Frontal cortex (tissue), 3 donors: ENCODE measurements at regions not wholly inside any gene's neighbourhood (a gene's known extent, or its start where the extent isn't known, plus 50 kb on each side); places are given as distances from the start of the nearest gene placed in this dataset.
"Not testable (repeated sequence)": the region's sequence is repeated elsewhere in the genome, so short reads cannot be mapped to it uniquely, and the experiment has no call there.

Experiments
- DNase-seq, 2 donors: peaks; one replicate each; pipeline ENCODE4 v3.0.0; 2012; ENCODE audit warnings: low spot score in 2 of 2
- FAIRE-seq: peaks from 2 replicates; lab custom pipeline; 2012; peaks lifted over from hg19 to GRCh38; lab: Jason Lieb, UNC
- donor health status: control.
- donor health status: control.
- donor health status: control.

DNA sequence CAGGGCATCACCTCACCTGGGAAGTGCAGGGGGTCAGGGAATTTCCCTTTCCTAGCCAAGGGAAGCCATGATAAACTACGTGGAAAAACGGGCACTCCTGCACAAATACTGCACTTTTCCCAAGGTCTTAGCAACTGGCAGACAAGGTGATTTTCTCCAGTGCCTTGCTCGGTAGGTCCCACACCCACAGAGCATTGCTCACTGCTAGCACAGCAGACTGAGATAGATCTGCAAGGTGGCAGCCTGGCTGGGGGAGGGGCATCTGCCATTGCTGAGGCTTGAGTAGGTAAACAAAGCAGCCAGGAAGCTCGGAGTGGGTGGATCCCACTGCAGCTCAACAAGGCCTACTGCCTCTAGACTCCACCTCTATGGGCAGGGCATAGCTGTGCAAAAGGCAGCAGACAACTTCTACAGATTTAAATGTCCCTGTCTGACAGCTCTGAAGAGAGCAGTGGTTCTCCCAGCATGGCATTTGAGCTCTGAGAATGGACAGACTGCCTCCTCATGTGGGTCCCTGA lies 111.5 kb upstream of the FIBIN start:
- DNase-seq, FAIRE-seq: not testable (repeated sequence)

DNA sequence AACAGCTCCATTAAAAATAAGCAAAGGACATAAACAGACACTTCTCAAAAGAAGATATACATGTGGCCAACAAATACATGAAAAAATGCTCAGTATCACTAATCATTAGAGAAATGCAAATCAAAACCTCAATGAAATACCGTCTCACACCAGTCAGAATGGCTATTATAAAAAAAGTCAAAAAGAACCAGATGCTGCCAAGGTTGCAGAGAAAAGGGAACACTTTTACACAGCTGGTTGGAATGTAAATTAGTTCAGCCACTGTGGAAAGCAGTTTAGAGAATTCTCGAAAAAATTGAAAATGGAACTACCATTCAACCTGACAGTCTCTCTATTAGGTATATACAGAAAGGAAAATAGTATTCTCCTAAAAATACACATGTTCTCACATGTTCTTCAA lies 102.4 kb upstream of the FIBIN start:
- FAIRE-seq (no peak), DNase-seq (no peak)

DNA sequence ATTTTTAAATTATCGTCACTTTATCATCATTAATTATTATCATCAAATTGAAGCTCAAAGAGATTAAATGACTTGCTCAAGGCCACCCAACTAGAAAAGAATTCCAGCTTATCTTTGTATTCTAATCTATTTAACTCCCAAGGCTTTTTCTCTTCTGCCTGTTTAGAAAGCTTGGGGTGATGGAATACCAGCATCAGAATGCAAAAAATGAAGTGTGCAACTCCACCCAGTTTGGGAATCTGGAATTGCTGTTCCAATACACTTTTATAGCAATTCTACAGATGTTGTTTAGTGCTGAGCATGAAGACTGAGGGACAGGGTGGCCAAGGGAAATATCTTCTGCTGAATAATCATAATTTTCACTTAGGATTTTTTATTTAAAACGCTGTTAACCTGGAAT lies 97.2 kb upstream of the FIBIN start:
- FAIRE-seq (no peak), DNase-seq (no peak)

DNA sequence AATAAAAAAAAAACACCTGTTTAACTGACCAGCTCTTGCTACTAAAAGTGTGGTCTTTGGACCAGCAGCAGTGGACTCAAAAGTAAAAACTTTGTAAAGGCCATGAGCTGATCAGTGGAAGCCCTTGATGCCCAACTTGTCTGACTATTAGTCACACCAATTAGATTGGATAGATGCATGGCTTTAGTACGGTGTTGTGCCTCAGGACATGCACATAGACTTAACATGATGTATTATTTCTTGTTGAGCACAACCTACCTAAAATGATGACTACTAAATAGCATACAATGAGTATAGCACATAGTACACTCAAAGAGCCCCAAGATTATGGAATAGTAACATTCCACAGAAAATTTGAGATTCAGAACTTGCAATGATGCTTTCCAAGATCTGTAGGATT lies 95.1 kb upstream of the FIBIN start:
- FAIRE-seq = no peak
- DNase-seq = no peak

DNA sequence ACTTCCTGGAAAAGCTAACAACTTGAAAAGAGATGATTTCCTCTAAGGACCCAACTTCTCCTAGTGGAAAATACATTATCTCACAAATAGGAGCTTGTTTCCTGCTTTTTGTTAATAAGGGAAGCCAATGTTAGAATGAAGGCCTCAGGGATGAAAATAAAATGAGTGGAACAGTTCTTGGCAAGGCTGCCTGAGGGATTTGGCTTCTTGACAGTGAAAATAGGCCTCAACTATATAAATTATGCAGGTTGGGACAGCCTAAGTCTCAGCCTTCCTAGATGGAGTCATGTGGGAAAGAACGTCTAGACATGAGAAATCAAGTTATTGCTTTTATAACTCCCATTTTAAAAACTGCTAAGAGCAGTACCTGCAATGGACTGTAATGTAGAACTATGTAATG lies 92.8 kb upstream of the FIBIN start:
- no peak for FAIRE-seq

DNA sequence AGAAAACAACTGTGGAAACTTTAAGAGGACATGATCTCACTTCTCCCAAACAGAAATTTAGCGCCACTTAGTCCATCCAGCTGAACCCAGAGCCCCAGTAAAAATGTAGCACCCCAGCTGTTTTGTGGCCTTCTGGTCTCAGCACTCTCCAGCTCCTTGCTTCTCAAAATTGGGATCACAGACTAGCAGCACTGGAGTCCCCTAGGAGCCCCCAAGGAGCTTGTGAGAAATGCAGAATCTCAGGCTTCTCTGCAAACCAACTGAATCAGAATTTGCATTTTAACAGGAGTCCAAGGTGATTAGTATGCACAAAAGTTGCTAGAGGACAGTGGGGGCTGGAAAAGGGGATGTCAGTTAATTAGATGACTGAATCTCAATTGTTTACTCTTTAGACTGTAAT lies 89.8 kb upstream of the FIBIN start:
- no peak for DNase-seq
- no peak for FAIRE-seq

More for the DNA sequence above, 92.8 kb upstream of the FIBIN start:
- DNase-seq = no peak

DNA sequence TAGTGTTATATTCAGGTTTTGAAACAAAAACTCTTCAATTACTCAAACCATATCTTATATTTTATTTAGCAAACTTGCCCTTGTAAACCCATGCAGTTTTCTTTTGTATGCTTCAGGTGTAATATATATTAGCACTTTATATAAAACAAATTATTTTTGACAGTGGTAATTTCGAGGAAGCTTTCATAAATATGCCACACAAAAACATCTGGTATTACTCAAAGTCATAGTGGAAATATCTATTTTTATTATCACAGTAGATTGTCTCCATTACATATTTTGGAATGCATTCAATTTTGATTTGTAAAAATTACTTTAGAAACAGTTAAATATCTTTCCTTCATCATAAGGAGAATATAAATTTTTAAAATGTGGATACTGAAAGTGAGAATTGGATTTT lies 89.1 kb upstream of the FIBIN start:
- no peak for DNase-seq
- no peak for FAIRE-seq

DNA sequence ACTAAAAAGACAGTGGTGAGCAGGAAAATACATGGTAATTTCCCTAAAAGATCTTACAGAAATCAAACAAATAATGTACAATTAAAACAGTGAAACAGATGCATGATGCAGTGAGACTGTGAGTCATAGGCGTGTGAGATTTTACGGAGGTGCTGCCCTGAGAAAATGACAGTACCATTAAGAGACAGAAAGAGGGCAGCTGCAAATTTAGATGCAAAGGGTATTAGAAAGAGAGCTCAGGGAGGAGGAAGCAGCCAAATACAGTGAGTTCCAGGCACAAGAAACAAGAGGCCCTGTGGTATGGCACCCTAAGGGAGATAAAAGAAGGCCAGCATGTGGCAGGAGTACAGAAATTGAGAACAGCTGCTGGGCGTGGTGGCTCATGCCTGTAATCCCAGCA lies 88.5 kb upstream of the FIBIN start:
- DNase-seq = peak in 1 of 2 donors; percentile 7
- FAIRE-seq = no peak

DNA sequence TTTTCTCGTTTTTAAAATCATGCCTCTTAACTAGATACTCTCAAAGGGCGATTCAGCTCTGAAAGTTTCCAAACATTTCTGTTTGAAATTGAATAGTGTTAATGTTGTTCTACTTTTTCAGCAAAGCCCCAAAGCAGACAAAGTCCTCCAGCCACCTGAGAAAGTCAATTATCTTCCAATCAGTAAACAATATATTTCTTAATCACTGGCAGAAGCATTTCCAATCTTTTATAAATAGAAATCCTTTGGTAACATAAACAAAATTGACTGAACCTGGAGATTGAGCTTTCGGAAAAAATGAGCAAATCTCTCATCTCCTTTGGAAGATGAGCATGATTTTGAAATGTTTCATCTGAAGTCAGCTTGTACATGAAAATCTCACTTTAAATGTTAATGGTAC lies 84.4 kb upstream of the FIBIN start:
- DNase-seq (no peak), FAIRE-seq (no peak)

DNA sequence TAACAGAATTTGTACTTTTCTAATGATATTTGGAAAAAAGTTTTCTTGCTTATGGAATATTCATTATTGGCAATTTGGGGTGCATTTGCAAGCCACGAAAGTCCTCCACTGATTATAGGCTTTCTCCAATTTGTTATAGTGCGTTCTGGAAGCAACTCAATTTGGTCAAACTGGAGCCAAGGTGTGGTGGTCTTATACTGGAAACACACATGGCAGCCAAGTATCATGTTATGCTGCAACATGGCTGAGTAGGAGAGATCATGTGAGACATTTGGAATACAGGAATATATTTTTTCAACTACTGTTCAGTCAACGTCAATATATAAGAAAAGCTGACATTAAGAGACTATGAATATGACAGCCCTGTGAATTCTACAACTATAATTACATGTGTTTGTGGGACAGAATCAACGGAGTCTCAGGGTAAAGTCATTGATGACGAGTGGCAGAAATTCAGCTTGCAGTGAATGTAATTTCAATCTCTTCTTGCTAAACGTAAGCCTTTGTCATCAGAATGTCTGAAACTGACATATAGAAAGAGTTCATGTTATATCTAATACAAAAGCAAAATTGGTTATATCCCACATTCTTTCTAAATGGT lies 83.8 kb upstream of the FIBIN start:
- DNase-seq = no peak
- FAIRE-seq = no peak

DNA sequence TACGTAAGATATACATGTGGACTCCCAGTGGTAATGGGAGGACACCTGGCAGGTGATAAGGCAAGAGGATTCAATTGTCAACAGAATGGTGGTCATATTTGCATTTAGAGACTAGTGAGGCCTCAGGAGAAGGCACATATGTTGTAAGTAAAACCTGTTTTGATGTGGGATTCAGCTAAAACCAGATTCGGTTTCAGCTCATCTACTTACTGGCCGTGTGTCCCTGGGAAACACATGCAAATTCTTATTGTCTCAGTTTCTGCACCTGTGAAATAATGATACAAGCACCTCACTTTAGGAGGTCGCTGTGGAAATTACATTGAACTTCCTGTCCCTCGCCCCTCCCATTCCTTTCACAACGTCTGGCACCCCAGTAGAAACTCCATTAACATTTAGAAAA lies 78.9 kb upstream of the FIBIN start:
- no peak for DNase-seq
- FAIRE-seq = no peak

DNA sequence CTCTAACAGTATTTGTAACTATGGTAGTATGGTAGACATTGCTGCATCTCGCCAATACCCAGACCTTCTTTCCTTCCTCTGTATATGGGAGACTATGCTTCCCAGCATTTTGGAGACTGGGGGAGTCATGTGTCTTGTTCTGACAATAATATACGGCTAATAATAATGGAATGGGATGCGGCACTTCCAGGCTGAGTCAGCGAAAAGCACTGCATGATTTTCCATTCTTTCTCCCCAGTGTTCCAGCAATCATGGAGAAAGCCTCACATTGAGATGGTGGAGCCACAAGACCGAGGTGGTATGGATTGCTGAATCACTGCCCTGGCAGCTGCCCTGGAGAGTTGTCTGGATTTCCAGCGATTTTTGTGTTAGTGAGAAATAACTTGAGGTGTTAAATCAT lies 77.1 kb upstream of the FIBIN start:
- no peak for FAIRE-seq

DNA sequence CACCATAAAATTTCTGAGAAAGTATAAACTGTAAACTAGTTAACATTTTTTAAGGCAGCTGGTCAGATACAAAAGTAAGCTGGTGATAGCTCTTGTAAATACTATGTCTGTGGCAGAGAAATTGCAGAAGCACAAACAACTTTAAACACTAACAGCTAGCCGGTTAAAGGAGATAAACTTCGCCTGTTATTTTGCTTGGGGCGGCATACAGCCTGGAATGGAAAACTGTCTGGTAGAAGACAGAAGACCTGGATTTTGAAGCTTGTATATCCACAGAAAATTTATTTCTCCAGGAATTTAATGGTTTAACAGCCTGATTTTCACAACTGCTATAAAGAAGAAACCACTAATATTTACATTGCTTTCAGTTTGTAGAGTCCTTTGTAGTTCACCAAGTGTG lies 65.3 kb upstream of the FIBIN start:
- no peak for FAIRE-seq

More for the DNA sequence above, 77.1 kb upstream of the FIBIN start:
- no peak for DNase-seq

DNA sequence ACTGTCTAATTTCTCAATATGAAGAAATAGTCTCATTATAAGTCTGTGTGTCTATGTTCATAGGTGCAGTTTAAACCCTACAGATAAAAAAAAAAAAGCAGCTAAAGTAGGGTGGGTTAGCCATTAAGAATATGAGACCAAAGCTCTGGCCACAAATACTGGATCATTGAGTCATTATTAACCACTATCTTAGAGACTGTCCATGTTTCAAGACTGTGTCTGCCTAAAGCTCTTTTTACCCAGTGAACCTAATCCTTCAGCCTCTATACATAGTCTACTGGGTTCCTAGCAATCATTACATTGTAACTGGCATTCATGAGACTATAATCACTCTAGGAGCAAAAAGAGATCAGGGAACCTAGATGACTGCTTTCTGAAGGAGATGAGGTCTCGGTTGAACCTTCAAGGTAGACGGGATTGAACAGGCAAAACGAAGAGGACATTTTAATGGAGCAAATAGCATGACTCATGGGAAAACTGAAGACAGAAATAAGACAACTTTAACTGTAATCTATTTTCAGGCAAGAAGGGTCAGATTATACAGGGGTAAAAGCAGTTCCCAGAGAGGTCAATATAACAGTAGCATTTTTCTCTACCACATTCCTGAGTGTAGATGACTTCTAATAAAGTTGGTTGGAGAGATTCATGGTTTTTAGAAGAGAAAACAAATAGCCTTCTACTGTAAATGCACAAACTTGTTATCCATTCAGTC lies 64.0 kb upstream of the FIBIN start:
- DNase-seq (no peak), FAIRE-seq (no peak)

More for the DNA sequence above, 65.3 kb upstream of the FIBIN start:
- DNase-seq = no peak

DNA sequence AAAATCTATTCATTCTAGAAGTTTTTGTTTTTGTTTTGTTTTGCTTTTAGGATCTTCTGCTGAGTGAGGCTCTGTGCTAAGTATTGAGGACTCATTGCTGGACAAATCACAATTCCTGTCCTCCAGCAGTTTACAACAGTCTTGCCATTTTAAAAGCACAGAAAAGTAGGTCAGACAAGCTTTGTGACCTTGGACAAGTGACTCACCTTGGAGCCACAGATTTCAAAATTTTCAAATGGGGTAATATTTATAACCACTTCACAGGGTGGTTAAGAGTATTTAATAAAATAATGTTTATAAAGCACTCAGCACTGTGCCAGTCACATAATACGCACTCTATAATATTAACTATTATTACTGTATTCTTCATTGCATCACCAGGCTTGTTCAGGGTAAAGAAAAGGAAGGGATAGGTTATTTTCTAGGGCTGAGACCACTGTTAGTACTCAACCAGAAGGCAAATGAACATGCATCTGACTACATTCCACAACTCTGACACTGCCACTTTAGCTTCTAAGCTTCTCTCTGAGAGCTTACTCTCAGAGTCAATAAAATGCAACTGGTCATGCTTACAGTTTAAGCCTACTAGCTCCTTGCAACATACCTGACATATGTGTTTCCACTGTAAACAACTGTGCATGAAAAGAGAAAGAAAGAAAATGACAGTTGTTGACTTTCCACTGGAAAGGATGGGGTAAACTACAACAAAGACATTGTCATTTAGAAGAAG lies 63.2 kb upstream of the FIBIN start:
- no peak for FAIRE-seq
- DNase-seq = no peak

DNA sequence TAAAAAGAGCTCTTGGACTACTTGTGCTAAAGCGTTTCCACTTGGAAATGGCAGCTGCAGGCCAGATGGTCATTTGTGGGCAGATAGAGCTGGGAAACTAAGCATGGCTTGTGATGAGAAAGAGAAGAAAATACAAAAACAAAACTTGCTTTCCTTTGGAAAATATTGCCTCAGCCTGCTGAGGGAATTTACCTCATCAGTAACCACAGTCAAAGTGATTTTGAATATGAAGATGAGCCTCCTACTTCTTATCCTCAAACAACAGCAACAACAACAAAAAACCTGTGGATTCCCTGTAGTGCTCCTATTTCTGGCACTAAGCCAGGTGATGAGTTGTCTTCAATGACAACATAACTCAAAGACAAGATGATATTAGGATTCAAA lies 62.7 kb upstream of the FIBIN start:
- no peak for FAIRE-seq
- DNase-seq = no peak

DNA sequence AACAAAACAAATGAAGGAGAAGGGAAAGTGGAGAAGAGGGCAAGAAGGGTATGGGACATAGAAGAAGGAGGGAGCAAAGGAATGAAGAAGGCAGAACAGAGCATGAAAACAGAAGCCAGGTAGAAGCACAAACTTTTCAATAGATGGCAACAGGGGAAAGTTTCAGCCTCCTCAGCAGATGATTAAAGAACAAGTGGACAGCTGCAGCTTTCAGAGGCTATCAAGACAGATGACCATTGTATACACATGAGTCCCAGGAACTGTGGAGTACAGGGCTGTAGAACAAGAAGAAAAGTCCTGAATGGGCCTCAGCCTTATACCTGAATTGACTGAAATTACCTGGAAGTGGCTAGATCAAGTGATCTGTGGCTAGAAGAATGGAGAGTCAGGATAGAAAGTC lies 62.0 kb upstream of the FIBIN start:
- DNase-seq (no peak), FAIRE-seq (no peak)

DNA sequence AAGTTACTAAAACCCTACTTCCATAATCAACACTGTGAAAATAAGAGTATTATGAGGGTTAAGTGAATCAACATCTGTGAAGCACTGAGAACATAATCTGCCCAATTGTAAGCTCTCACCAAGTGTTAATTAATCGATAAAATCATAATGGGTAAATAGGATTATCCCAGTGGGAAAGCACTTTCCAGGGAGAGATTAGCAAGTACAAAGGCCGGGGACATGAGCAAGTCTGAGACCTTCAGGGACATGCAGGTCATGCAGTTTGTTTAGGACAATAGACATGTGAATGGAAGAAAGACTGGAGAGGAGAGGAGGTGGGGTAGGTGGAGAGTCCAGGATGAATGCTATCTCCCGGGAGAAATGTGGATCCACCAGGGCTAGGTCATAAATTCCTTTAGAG lies 57.8 kb upstream of the FIBIN start:
- FAIRE-seq = no peak
- no peak for DNase-seq

DNA sequence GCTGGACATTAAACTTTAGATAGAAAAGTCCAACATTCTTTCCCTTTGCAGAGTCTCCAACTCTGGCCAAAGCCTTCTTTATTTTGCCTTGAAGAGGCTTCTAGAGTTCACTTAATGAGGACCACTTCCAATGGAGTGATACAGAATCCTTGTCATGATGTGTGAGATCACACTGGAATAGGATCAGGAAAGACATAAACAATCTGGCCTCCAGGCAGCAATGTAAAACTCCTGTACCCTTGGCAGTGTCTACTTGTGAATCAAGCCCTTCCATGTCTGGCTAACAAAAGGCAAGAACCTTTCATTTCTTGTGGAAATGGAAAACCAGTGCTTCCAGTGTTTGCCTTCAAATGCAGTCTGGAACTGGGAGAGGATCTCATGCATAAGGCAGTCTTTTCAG lies 56.5 kb upstream of the FIBIN start:
- DNase-seq (no peak), FAIRE-seq (no peak)

DNA sequence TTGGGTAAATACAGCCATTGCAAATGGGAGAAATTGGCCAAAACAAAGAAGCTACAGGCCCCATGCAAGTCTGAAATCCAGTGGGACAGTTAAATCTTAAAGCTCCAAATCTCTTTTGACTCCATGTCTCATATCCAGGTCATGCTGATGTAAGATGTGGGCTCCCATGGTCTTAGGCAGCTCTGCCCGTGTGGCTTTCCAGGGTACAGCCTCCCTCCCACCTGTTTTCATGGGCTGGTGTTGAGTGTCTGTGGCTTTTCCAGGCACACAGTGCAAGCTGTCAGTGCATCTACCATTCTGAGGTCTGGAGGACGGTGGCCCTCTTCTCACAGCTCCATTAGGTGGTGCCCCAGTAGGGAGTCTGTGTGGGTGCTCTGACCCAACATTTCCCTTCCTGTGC lies 53.4 kb upstream of the FIBIN start:
- DNase-seq, FAIRE-seq: not testable (repeated sequence)

DNA sequence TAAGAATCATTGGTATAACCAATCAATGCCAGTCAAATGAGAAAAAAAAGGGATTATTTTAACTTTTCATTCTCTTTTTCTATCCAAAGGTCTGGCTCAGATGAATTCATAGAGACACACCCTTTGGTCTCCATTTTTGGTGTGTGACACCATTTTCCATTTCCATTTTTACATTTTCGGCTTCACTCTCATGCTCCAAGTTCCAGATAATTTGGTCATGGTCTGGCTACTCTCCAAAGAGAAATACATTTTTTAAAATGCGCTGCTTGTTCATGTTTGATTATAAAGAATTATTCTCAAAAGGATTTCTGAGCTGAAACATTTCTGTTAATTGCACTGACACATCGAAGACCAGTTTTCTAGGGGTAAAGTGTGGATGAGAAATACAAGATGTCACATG lies 51.6 kb upstream of the FIBIN start:
- DNase-seq (no peak), FAIRE-seq (no peak)
